ENCODE measurements at regions not wholly inside any gene's neighbourhood (a gene's known extent, or its start where the extent isn't known, plus 50 kb on each side); places are given as distances from the start of the nearest gene placed in this dataset.

DNA sequence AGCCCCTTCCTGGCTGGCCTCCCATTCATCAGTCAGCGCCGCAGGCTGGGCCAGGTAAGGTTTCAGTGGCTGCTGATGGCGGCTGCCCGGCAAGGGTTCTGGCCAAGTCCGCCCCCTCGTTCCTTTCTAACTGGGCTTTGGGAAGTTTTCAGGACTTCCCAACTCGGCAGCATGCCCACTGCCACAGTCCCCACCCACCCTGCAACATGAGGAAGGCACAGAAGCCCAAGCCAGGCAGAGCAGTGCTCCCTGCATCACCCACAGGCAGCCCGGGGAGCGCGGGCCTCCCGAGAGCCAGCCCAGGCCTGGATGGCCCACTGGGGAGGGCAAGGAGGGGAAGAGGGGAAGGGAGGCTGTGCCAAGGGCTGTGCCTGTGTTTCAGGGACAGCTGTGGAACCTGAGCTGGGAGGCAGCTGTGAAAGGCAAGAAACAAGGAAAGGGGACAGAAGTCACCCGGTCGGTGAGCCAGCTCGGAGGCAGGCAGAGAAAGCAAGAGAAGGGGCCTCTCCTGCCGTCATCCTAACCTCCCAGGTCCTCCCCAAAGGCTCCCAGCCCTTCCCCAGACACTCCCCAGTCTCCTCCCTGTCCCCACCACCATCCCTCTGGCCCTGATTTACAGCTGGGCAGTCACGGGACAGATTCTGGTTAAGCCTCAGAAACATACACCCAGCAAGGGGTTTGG lies 73.9 kb downstream of the CPN2 start:
- Mint-ChIP-seq H3K27ac (no peak overlapping the region), H3K27me3 (peaks cover 23% of the 10 kb centered on the region), H3K36me3 (ENCODE audit: low read depth) (no peaks in the 10 kb centered on the region), H3K4me1 (peaks cover 13% of the 10 kb centered on the region), H3K4me3 (no peak overlapping the region)
- DNase-seq = no peak
- no peak for ATAC-seq
- H3K9me3 ChIP-seq (ENCODE audit: control insufficient read depth, low read length, poor library complexity, severe bottlenecking) = no peaks in the 10 kb centered on the region

DNA sequence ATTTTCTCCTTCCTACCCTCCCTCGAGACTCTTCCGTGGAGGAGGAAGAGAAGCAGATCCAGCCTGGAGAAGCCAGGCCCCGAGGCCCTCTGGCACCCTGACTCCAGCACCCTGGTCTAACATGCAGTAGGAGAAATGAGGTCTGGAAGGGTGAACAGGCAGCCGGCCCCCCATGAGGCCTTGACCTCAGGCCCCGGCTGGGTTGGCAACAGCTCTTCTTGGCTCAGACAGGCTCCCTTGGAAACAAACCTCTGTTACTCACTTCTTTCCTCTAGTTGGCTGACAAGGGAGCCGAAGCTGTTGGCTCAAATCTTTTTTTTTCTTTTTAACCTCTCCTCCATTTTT lies 73.4 kb downstream of the CPN2 start:
- Mint-ChIP-seq H3K4me1 (peaks cover 17% of the 10 kb centered on the region), H3K36me3 (ENCODE audit: low read depth) (no peaks in the 10 kb centered on the region), H3K4me3 (no peak overlapping the region), H3K27ac (no peak overlapping the region), H3K27me3 (peaks cover 25% of the 10 kb centered on the region)
- ATAC-seq (no peak), DNase-seq (no peak)
- no peaks in the 10 kb centered on the region for H3K9me3 ChIP-seq (ENCODE audit: control insufficient read depth, low read length, poor library complexity, severe bottlenecking)

DNA sequence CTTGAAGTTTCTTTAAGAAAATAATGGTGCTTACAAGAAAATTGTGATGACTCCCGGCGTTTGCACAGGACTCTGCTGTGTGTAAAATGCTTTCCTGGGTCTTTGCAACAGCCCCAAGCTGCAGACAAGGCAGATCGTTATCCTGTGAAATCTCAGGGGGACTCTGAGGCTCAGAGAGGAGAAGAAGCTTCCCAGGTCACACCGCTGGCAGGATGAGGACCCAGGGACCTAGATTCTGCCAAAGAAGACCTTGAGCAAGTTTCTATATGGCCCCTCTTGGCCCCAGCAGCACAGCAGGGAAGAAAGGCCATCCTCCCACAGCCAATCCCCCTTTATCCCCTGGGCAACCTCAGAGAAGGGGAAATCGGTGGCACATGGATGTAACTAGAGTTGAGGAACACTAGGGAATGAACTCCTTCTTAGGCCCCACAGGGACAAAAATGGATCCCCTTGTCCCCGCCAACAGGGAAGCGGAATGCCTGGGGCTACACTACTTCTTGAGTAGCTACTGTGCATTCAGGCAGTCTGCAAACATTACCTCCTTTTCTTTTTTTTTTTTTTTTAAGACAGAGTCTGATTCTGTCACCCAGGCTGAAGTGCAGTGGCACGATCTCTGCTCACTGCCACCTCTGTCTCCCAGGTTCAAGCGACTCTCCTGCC lies 72.8 kb downstream of the CPN2 start:
- H3K9me3 ChIP-seq (ENCODE audit: control insufficient read depth, low read length, poor library complexity, severe bottlenecking) = no peaks in the 10 kb centered on the region
- Mint-ChIP-seq H3K27me3 (peaks cover 27% of the 10 kb centered on the region), H3K36me3 (ENCODE audit: low read depth) (no peaks in the 10 kb centered on the region), H3K4me3 (no peak overlapping the region), H3K4me1 (peaks cover 19% of the 10 kb centered on the region), H3K27ac (no peak overlapping the region)
- ATAC-seq = no peak
- DNase-seq = no peak

DNA sequence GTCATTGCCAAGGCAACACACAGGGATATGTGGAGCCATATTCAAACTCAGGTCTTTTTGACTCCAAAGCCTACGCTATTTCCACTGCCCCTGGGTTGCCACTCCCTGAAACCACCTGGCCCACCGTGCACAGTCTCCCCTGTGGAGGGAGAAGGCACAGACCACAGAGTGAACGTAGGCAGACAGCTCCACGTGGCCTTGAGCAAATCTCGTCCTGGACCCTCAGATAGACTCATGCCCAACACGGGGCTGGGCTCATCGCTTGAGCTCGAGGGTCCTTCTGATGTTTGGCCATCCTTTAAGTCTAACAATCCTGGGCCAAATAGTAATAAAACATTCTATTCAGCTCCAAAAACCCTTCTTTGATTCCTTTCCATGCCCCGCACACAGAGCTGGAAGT lies 72.0 kb downstream of the CPN2 start:
- no peaks in the 10 kb centered on the region for H3K9me3 ChIP-seq (ENCODE audit: control insufficient read depth, low read length, poor library complexity, severe bottlenecking)
- H3K27me3 Mint-ChIP-seq = peaks cover 35% of the 10 kb centered on the region
- H3K36me3 Mint-ChIP-seq (ENCODE audit: low read depth) = no peaks in the 10 kb centered on the region
- H3K4me1 Mint-ChIP-seq = peaks cover 16% of the 10 kb centered on the region
- no peak overlapping the region for H3K27ac Mint-ChIP-seq
- DNase-seq (no peak), ATAC-seq (no peak)
- H3K4me3 Mint-ChIP-seq = no peak overlapping the region

DNA sequence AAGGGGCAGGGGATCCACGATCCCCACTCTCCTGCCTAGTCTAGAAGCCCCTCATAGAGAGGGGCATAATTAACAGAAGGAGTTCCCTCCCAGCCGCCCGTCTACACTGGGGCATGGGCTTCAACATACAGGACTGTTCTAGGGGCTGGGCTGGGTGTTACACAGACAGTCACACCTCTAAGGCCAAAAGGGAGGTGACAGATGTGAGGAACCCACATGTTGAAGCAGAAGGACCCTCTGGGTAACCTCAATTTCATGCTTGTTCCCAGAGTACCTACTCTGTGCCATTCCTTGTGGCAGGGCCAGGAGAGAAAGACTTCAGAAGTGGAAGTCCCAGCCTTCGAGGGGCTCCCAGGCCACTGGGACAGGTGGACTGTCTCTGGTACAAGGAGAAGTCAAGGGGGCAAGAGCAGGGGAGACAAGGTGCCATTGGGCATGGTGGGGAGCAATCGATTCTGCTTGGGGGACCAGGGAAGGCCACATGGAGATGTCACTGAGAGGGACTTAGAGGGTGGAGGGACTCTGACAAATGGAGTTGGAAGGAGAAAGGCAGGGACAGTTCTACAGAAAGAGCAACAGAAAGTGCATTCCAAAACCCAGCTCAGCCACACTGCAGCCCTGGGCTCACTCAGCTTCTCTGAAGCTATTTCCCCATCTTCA lies 71.3 kb downstream of the CPN2 start:
- Mint-ChIP-seq H3K27ac (no peak overlapping the region), H3K4me1 (peaks cover 13% of the 10 kb centered on the region), H3K27me3 (peaks cover 40% of the 10 kb centered on the region), H3K36me3 (ENCODE audit: low read depth) (no peaks in the 10 kb centered on the region), H3K4me3 (no peak overlapping the region)
- no peaks in the 10 kb centered on the region for H3K9me3 ChIP-seq (ENCODE audit: control insufficient read depth, low read length, poor library complexity, severe bottlenecking)
- ATAC-seq = no peak
- no peak for DNase-seq

DNA sequence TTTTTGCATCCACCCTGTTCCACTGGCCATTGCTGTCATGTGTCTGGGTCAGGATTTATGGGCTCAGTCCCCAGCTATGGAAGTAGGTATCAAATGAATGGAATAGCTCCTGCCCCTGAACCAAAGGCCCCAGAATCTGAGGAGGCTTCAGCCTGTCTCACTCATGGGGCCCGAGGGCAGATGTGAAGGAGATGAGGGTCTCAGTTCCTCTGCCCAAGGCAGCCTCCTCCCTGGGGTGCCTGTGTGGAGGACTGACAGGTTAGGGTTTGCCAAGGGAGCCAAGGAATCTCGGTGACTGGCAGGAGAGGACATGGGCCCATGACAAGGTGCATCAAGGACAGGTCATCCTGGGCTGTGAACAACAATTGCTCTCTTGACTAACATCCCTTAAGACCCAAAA lies 70.4 kb downstream of the CPN2 start:
- ATAC-seq (no peak), DNase-seq (no peak)
- Mint-ChIP-seq H3K36me3 (ENCODE audit: low read depth) (no peaks in the 10 kb centered on the region), H3K27ac (no peak overlapping the region), H3K4me3 (no peak overlapping the region), H3K4me1 (peaks cover 8% of the 10 kb centered on the region), H3K27me3 (peaks cover 40% of the 10 kb centered on the region)
- H3K9me3 ChIP-seq (ENCODE audit: control insufficient read depth, low read length, poor library complexity, severe bottlenecking) = no peaks in the 10 kb centered on the region

DNA sequence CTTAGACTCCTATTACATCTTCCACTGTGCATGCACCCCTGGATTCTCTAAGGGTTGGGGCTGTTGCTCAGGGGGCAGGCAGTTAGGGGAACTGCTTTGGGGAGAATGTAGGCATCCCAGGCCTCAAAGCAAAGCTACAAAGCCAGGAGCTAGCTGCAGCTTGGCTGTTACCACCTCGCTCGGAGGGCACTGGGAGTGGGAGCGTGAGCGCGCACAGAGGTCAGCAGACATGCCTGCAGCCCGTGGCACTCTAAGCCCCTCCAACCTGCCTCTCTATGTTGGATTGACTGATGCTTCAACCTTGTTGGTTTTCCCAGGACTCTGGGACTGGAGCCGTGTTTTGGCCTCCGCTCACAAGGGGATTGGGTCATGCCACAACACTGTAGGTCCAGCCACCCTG lies 69.8 kb downstream of the CPN2 start:
- no peak overlapping the region for H3K27ac Mint-ChIP-seq
- no peak overlapping the region for H3K4me3 Mint-ChIP-seq
- H3K36me3 Mint-ChIP-seq (ENCODE audit: low read depth) = no peaks in the 10 kb centered on the region
- peaks cover 6% of the 10 kb centered on the region for H3K4me1 Mint-ChIP-seq
- peaks cover 40% of the 10 kb centered on the region for H3K27me3 Mint-ChIP-seq
- no peaks in the 10 kb centered on the region for H3K9me3 ChIP-seq (ENCODE audit: control insufficient read depth, low read length, poor library complexity, severe bottlenecking)
- DNase-seq (no peak), ATAC-seq (no peak)

DNA sequence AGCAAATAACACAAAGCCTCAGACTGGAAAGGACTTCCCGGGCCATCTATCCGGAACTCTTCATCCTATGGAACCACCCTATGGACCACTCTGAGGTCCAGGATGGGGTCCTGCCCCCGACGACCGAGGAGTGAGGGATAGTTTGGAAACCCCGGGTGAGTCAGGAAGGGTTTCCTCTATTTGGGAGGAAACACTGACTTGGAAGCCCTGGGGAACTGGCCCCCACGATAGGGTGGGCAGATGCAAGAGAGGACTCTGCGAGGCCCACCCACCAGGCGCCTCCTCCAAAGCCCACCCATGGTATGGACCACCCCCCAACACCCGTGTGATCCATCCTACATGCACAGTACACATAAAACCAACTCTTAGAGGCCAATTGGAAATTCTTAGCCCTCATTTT lies 69.4 kb downstream of the CPN2 start:
- Mint-ChIP-seq H3K27me3 (peaks cover 40% of the 10 kb centered on the region), H3K27ac (no peak overlapping the region), H3K36me3 (ENCODE audit: low read depth) (no peaks in the 10 kb centered on the region), H3K4me1 (peaks cover 6% of the 10 kb centered on the region), H3K4me3 (no peak overlapping the region)
- DNase-seq (no peak), ATAC-seq (no peak)
- no peaks in the 10 kb centered on the region for H3K9me3 ChIP-seq (ENCODE audit: control insufficient read depth, low read length, poor library complexity, severe bottlenecking)

DNA sequence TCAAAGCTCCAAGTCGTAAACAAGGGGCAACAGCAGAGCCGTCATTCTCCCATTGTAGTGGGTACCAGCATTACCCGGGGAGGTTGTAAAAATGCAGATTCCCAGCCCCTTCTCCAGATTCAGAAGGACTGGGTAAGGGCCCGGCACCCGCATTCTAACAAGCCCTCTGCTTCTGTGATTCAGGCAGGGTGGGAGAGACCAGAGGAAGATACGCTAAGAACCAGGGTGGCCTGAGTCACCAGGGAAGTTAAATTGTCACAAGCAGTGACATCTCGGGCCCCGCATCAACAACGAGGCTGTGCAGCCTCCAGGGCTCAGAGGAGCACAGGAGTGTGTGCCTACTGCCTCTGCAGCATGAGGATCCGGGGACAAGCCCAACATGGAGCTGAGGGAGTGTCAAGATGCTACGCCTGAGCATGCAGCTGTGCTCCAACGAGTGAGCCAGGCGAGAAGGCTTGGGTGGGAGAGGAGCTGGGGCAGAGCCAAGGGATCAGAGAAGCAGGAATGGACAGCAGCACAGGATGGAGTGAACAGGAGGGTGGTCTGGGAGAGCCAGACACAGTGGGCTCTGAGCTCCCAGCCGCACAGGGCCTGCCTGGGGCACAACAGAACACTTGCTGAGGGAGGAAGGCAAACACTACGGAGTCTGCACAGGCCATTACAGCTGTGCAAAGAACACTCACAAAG lies 68.5 kb downstream of the CPN2 start:
- H3K4me3 Mint-ChIP-seq = no peak overlapping the region
- H3K27me3 Mint-ChIP-seq = peaks cover 40% of the 10 kb centered on the region
- H3K36me3 Mint-ChIP-seq (ENCODE audit: low read depth) = no peaks in the 10 kb centered on the region
- DNase-seq = no peak
- no peaks in the 10 kb centered on the region for H3K9me3 ChIP-seq (ENCODE audit: control insufficient read depth, low read length, poor library complexity, severe bottlenecking)
- no peak overlapping the region for H3K27ac Mint-ChIP-seq
- no peak for ATAC-seq
- peaks cover 7% of the 10 kb centered on the region for H3K4me1 Mint-ChIP-seq

DNA sequence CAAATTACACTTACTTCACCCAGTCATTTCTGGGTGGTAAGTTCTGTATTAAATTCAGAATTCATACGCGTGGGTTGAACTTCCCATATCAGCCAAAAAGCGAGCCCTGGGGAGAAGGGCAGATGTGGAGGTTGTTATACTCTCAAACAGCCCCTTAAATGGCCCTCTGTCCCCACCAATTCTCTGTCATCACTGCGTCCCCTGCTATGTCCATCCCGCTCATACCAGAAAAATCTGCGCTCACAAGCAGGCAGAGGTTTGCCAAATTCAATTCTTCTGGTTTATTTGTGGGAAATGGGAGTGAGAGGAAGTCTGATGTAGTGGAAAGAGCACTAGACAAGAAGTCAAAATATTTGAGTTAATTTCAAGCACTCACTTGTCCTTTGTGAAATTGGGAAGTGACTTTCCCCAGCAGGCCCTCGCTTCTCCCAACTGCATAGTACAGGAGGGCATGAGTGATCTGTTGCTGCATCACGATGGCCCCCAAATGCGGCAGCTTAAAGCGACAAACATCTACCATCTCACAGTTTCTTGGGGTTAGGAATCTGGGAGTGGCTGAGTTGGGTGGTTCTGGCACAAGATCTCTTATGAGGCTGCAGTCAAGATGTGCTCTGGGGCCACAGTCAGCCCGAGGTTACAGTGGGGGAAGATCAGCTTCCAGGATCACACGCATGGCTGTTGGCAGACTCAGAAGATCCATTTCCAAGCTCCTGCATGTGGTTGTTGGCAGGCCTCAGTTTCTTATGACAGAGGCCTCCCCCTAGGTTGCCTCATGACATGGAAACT lies 67.7 kb downstream of the CPN2 start:
- peaks cover 40% of the 10 kb centered on the region for H3K27me3 Mint-ChIP-seq
- H3K36me3 Mint-ChIP-seq (ENCODE audit: low read depth) = no peaks in the 10 kb centered on the region
- ATAC-seq = no peak
- no peak for DNase-seq
- H3K4me1 Mint-ChIP-seq = peaks cover 11% of the 10 kb centered on the region
- no peaks in the 10 kb centered on the region for H3K9me3 ChIP-seq (ENCODE audit: control insufficient read depth, low read length, poor library complexity, severe bottlenecking)
- H3K27ac Mint-ChIP-seq = no peak overlapping the region
- H3K4me3 Mint-ChIP-seq = no peak overlapping the region

DNA sequence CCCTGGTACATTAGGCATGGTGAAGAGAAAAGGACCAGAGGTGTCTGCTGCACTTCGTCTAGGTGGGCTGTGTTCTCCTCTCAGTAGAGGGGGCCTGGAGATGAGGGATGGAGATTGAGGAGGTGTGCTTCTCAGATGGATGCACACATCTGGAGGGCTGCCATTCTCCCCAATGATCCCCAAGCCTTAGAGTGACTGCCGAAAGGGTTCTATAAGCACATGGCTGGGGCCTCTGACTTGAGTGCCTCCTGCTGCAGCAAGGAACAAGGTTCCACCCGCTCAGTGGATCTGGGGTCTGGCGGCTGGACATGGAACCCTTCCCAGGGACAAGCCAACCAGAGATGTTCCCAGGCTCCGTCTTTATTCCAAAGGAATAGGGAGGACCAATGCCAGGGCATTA lies 66.8 kb downstream of the CPN2 start:
- no peak overlapping the region for H3K4me3 Mint-ChIP-seq
- H3K27ac Mint-ChIP-seq = no peak overlapping the region
- H3K4me1 Mint-ChIP-seq = peaks cover 11% of the 10 kb centered on the region
- ATAC-seq (no peak), DNase-seq (no peak)
- no peaks in the 10 kb centered on the region for H3K9me3 ChIP-seq (ENCODE audit: control insufficient read depth, low read length, poor library complexity, severe bottlenecking)
- H3K36me3 Mint-ChIP-seq (ENCODE audit: low read depth) = no peaks in the 10 kb centered on the region
- peaks cover 44% of the 10 kb centered on the region for H3K27me3 Mint-ChIP-seq

DNA sequence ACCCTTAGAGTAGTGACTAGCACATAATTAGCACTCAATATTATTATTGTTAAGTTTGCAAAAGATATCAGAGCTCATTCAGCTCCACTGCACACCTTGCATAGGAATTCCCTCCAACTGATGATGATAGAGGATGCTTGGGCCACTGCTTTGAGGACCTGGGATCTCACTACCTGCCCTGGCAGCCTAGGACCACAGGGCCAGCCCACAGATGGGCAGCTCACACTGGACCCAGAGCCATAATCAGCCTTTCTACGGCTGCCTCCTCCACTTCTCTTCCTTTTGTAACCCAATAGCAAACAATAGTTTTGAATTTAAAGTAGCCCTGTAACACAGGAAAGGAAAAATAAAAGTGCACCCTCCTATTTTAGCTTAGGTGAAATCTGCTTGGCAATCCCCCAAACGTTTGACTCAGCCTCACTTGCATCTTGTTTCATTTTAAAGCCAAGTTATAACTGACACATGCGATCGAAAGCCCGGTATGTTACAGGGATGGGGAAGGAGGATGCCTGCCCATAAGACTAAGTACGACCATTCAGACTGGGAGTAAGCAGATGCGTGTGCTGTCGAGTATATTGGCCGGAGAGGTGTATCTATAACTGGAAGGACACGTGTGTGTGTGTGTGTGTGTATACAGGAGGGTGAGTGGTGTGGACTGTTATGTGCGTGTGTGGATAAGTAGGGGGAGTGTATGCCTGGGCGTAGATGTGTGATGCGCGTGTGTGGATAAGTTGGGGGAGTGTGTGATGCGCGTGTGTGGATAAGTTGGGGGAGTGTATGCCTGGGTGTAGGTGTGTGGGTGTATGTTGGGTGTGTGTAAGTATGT lies 65.9 kb downstream of the CPN2 start:
- H3K36me3 Mint-ChIP-seq (ENCODE audit: low read depth) = peaks cover 2% of the 10 kb centered on the region
- H3K27ac Mint-ChIP-seq = no peak overlapping the region
- H3K27me3 Mint-ChIP-seq = peaks cover 35% of the 10 kb centered on the region
- ATAC-seq (no peak), DNase-seq (no peak)
- no peaks in the 10 kb centered on the region for H3K9me3 ChIP-seq (ENCODE audit: control insufficient read depth, low read length, poor library complexity, severe bottlenecking)
- H3K4me1 Mint-ChIP-seq = peaks cover 11% of the 10 kb centered on the region
- no peak overlapping the region for H3K4me3 Mint-ChIP-seq
